ENCODE measurements at regions not wholly inside any gene's neighbourhood (a gene's known extent, or its start where the extent isn't known, plus 50 kb on each side); places are given as distances from the start of the nearest gene placed in this dataset.

GRCh38 chr17:71412803-71413202 lies 708.0 kb upstream of the SOX9 start:
- H3K9ac ChIP-seq (ENCODE audit: low read depth in 1 of 2, low read length in 2 of 2) = no peak overlapping the region
- no peak for TF ChIP-seq TAF1 (conservative IDR thresholded peaks at IDR 0.05)
- no peak for TF ChIP-seq RAD21 (IDR thresholded peaks at IDR 0.05)
- TF ChIP-seq, protein P1, sequence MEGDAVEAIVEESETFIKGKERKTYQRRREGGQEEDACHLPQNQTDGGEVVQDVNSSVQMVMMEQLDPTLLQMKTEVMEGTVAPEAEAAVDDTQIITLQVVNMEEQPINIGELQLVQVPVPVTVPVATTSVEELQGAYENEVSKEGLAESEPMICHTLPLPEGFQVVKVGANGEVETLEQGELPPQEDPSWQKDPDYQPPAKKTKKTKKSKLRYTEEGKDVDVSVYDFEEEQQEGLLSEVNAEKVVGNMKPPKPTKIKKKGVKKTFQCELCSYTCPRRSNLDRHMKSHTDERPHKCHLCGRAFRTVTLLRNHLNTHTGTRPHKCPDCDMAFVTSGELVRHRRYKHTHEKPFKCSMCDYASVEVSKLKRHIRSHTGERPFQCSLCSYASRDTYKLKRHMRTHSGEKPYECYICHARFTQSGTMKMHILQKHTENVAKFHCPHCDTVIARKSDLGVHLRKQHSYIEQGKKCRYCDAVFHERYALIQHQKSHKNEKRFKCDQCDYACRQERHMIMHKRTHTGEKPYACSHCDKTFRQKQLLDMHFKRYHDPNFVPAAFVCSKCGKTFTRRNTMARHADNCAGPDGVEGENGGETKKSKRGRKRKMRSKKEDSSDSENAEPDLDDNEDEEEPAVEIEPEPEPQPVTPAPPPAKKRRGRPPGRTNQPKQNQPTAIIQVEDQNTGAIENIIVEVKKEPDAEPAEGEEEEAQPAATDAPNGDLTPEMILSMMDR (IDR thresholded peaks at IDR 0.05; ENCODE audit: low read depth, low read length, missing input control) = no peak
- no peak for DNase-seq (ENCODE audit: low spot score)
- H3K9me3 ChIP-seq (ENCODE audit: control insufficient read depth in 4 of 4, low read length in 3 of 4) = no peaks in the 10 kb centered on the region
- H3K4me3 ChIP-seq (ENCODE audit: low read depth in 1 of 3, low read length in 3 of 3) = no peak overlapping the region
- H3K4me1 ChIP-seq (ENCODE audit: control insufficient read depth in 4 of 4, insufficient read depth in 4 of 4, low read length in 3 of 4) = no peaks in the 10 kb centered on the region
- H3K27me3 ChIP-seq (ENCODE audit: control insufficient read depth in 4 of 4, insufficient read depth in 4 of 4, low read length in 3 of 4) = peaks cover 0 to 8% (median 0%) of the 10 kb centered on the region in 4 donors
- H3K36me3 ChIP-seq (ENCODE audit: control insufficient read depth in 4 of 4, insufficient read depth in 3 of 4, low read depth in 1 of 4, low read length in 3 of 4) = no peaks in the 10 kb centered on the region
- WGBS = 83% methylated on average over 5 of the region's 5 CpGs
- H3K27ac ChIP-seq (ENCODE audit: low read depth in 1 of 2, low read length in 2 of 2) = no peak overlapping the region

- Histone ChIP-seq H3K4me3 (ENCODE audit: low read depth in 1 of 3, low read length in 3 of 3) (no peak overlapping the region), H3K36me3 (ENCODE audit: control insufficient read depth in 4 of 4, insufficient read depth in 3 of 4, low read depth in 1 of 4, low read length in 3 of 4) (no peaks in the 10 kb centered on the region), H3K4me1 (ENCODE audit: control insufficient read depth in 4 of 4, insufficient read depth in 4 of 4, low read length in 3 of 4) (no peaks in the 10 kb centered on the region), H3K27ac (ENCODE audit: low read depth in 1 of 2, low read length in 2 of 2) (no peak overlapping the region), H3K9me3 (ENCODE audit: control insufficient read depth in 4 of 4, low read length in 3 of 4) (no peaks in the 10 kb centered on the region), H3K9ac (ENCODE audit: low read depth in 1 of 2, low read length in 2 of 2) (no peak overlapping the region), H3K27me3 (ENCODE audit: control insufficient read depth in 4 of 4, insufficient read depth in 4 of 4, low read length in 3 of 4) (peaks cover 0 to 8% (median 0%) of the 10 kb centered on the region in 4 donors)
- WGBS = 96% methylated on average over 2 of the region's 2 CpGs
- TF ChIP-seq NR2F2 (IDR thresholded peaks at IDR 0.05) (no peak), YY1 (IDR thresholded peaks at IDR 0.05) (no peak), SP1 (IDR thresholded peaks at IDR 0.05) (no peak), TAF1 (conservative IDR thresholded peaks at IDR 0.05) (no peak), ATF3 (IDR thresholded peaks at IDR 0.05) (no peak), FOXA1 (IDR thresholded peaks at IDR 0.05) (no peak), EGR1 (IDR thresholded peaks at IDR 0.05; ENCODE audit: low read depth in 2 of 2) (no peak), JUND (IDR thresholded peaks at IDR 0.05) (no peak), RXRA (IDR thresholded peaks at IDR 0.05) (no peak), FOXA2 (IDR thresholded peaks at IDR 0.05) (no peak), HNF4G (IDR thresholded peaks at IDR 0.05) (no peak), GABPA (IDR thresholded peaks at IDR 0.05 in 1 of 2, conservative IDR thresholded peaks at IDR 0.05 in 1 of 2) (no peak), HNF4A (conservative IDR thresholded peaks at IDR 0.05) (no peak)
- TF ChIP-seq, protein P2, sequence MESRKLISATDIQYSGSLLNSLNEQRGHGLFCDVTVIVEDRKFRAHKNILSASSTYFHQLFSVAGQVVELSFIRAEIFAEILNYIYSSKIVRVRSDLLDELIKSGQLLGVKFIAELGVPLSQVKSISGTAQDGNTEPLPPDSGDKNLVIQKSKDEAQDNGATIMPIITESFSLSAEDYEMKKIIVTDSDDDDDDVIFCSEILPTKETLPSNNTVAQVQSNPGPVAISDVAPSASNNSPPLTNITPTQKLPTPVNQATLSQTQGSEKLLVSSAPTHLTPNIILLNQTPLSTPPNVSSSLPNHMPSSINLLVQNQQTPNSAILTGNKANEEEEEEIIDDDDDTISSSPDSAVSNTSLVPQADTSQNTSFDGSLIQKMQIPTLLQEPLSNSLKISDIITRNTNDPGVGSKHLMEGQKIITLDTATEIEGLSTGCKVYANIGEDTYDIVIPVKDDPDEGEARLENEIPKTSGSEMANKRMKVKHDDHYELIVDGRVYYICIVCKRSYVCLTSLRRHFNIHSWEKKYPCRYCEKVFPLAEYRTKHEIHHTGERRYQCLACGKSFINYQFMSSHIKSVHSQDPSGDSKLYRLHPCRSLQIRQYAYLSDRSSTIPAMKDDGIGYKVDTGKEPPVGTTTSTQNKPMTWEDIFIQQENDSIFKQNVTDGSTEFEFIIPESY (IDR thresholded peaks at IDR 0.05) = no peak
- TF ChIP-seq, protein P1 (IDR thresholded peaks at IDR 0.05; ENCODE audit: low read depth, low read length, missing input control) = no peak
- TF ChIP-seq, protein P3, sequence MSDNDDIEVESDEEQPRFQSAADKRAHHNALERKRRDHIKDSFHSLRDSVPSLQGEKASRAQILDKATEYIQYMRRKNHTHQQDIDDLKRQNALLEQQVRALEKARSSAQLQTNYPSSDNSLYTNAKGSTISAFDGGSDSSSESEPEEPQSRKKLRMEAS (IDR thresholded peaks at IDR 0.05) = no peak
- DNase-seq (ENCODE audit: low spot score) = no peak
Observed at GRCh38 chr17:71413935-71414334, 706.9 kb upstream of the SOX9 start.

Measured in liver (tissue), 8 donors.